GM23338 (cell line): ENCODE measurements at regions not wholly inside any gene's neighbourhood (a gene's known extent, or its start where the extent isn't known, plus 50 kb on each side); places are given as distances from the start of the nearest gene placed in this dataset.

Experiments
- ATAC-seq: fragments of 200-7000 bp; cut with Tn5 transposase; 3 replicates; pipeline ENCODE4 v1.9.1; 2020
- DNase-seq: peaks from one replicate; pipeline ENCODE4 v3.0.0-alpha.2; 2015; ENCODE audit warnings: low spot score
- H2AFZ ChIP-seq: fragments of 200-600 bp; sonication (generic); 2 replicates; pipeline ENCODE4 v1.8.0; 2016; ENCODE audit warnings: antibody characterized with exemption, mild to moderate bottlenecking, moderate library complexity
- H3F3A ChIP-seq: fragments of 200-600 bp; sonication (generic); replicated peaks from 2 replicates; pipeline ENCODE4 v1.8.0; 2017; ENCODE audit warnings: antibody characterized with exemption, mixed run types, low read depth
- H3K27ac ChIP-seq: fragments of 200-600 bp; sonication (generic); 2 replicates; pipeline ENCODE4 v1.6.1; 2016; ENCODE audit warnings: low read depth
- H3K27me3 ChIP-seq: fragments of 200-600 bp; sonication (generic); 2 replicates; pipeline ENCODE4 v1.8.0; 2016; ENCODE audit warnings: mild to moderate bottlenecking, mixed run types, moderate library complexity; ENCODE audit not compliant: insufficient read depth
- H3K36me3 ChIP-seq: fragments of 200-600 bp; sonication (generic); 2 replicates; pipeline ENCODE4 v1.8.0; 2016; ENCODE audit warnings: mild to moderate bottlenecking; ENCODE audit not compliant: insufficient read depth
- H3K4me1 ChIP-seq: fragments of 200-600 bp; sonication (generic); 2 replicates; pipeline ENCODE4 v1.8.0; 2016; ENCODE audit warnings: mild to moderate bottlenecking, moderate library complexity; ENCODE audit not compliant: insufficient read depth
- H3K4me2 ChIP-seq: fragments of 200-600 bp; sonication (generic); 2 replicates; pipeline ENCODE4 v1.7.1; 2017; ENCODE audit warnings: mixed run types
- H3K4me3 ChIP-seq: fragments of 200-600 bp; sonication (generic); 2 replicates; pipeline ENCODE4 v1.6.1; 2016; ENCODE audit warnings: mixed run types
- H3K79me2 ChIP-seq: fragments of 200-600 bp; sonication (generic); replicated peaks from 2 replicates; pipeline ENCODE4 v1.8.0; 2017; ENCODE audit warnings: mild to moderate bottlenecking; ENCODE audit not compliant: insufficient read depth
- H3K9me2 ChIP-seq: fragments of 200-600 bp; sonication (generic); 2 replicates; pipeline ENCODE4 v1.8.0; 2017; ENCODE audit not compliant: insufficient read depth
- H4K20me1 ChIP-seq: fragments of 200-600 bp; sonication (generic); replicated peaks from 2 replicates; pipeline ENCODE4 v1.8.0; 2017; ENCODE audit warnings: mild to moderate bottlenecking; ENCODE audit not compliant: insufficient read depth
- H3K27ac Mint-ChIP-seq: 2 replicates; pipeline ENCODE4 v1.8.0; 2020; ENCODE audit warnings: inconsistent platforms, mild to moderate bottlenecking, moderate library complexity, mixed read lengths
- H3K27me3 Mint-ChIP-seq: 3 replicates; pipeline ENCODE4 v1.8.0; 2022; ENCODE audit warnings: low read depth, mild to moderate bottlenecking, moderate library complexity, mixed read lengths, inconsistent platforms; ENCODE audit not compliant: insufficient read depth, poor library complexity
- H3K36me3 Mint-ChIP-seq: 3 replicates; pipeline ENCODE4 v1.8.0; 2021; ENCODE audit warnings: low read depth, mild to moderate bottlenecking, inconsistent platforms, moderate library complexity, mixed read lengths
- H3K4me1 Mint-ChIP-seq: 3 replicates; pipeline ENCODE4 v1.8.0; 2020; ENCODE audit warnings: mild to moderate bottlenecking, inconsistent platforms, mixed read lengths
- H3K4me3 Mint-ChIP-seq: 3 replicates; pipeline ENCODE4 v1.8.0; 2021; ENCODE audit warnings: moderate library complexity, mild to moderate bottlenecking, inconsistent platforms, mixed read lengths
- H3K9me3 Mint-ChIP-seq: 3 replicates; pipeline ENCODE4 v1.8.0; 2020; ENCODE audit warnings: moderate library complexity, mild to moderate bottlenecking, inconsistent platforms, mixed read lengths
- EZH2 ChIP-seq: fragments of 200-600 bp; sonication (generic); IDR thresholded peaks from one replicate; pipeline ENCODE4 v1.8.0; 2017; ENCODE audit warnings: antibody characterized with exemption, mild to moderate bottlenecking, low read depth; ENCODE audit not compliant: unreplicated experiment
- EZH2phosphoT487 ChIP-seq: fragments of 200-600 bp; sonication (generic); IDR thresholded peaks from one replicate; pipeline ENCODE4 v1.8.1; 2018; ENCODE audit warnings: antibody characterized with exemption; ENCODE audit not compliant: unreplicated experiment
- JUNB ChIP-seq: IDR thresholded peaks from one replicate; pipeline ENCODE4 v1.6.1; 2016; ENCODE audit warnings: antibody characterized with exemption; ENCODE audit not compliant: unreplicated experiment
- NANOG ChIP-seq: IDR thresholded peaks from 2 replicates; pipeline ENCODE4 v1.6.1; 2016; ENCODE audit warnings: antibody characterized with exemption, borderline replicate concordance
- STAT1 ChIP-seq: IDR thresholded peaks from one replicate; pipeline ENCODE4 v1.6.1; 2016; ENCODE audit warnings: antibody characterized with exemption; ENCODE audit not compliant: unreplicated experiment
- ZNF114 ChIP-seq: fragments of 250-450 bp; sonication (Bioruptor Pico); IDR thresholded peaks from 2 replicates; pipeline ENCODE4 v1.5.0; 2020; ENCODE audit warnings: mild to moderate bottlenecking, moderate library complexity
- TF ChIP-seq, protein P1 (sequence below): IDR thresholded peaks from one replicate; pipeline ENCODE4 v1.6.1; 2018; ENCODE audit warnings: antibody characterized with exemption; ENCODE audit not compliant: unreplicated experiment
- TF ChIP-seq, protein P2 (sequence below), 2 experiments: fragments of 200-600 bp in 1 of 2; sonication (generic) in 1 of 2; conservative IDR thresholded peaks; 2 replicates each; pipeline versions ENCODE4 v1.5.1 to v1.6.1; 2016 to 2017; ENCODE audit warnings: antibody characterized with exemption in 2 of 2, low read depth in 2 of 2, mild to moderate bottlenecking in 2 of 2, moderate library complexity in 1 of 2
- TF ChIP-seq, protein P3 (sequence below): fragments of 250-450 bp; sonication (Bioruptor Pico); IDR thresholded peaks from 2 replicates; pipeline ENCODE4 v1.5.0; 2020; ENCODE audit warnings: mild to moderate bottlenecking, moderate library complexity

- no peak for ATAC-seq
- TF ChIP-seq EZH2 (no peak), EZH2phosphoT487 (no peak), ZNF114 (no peak), NANOG (no peak)
- TF ChIP-seq, protein P1, sequence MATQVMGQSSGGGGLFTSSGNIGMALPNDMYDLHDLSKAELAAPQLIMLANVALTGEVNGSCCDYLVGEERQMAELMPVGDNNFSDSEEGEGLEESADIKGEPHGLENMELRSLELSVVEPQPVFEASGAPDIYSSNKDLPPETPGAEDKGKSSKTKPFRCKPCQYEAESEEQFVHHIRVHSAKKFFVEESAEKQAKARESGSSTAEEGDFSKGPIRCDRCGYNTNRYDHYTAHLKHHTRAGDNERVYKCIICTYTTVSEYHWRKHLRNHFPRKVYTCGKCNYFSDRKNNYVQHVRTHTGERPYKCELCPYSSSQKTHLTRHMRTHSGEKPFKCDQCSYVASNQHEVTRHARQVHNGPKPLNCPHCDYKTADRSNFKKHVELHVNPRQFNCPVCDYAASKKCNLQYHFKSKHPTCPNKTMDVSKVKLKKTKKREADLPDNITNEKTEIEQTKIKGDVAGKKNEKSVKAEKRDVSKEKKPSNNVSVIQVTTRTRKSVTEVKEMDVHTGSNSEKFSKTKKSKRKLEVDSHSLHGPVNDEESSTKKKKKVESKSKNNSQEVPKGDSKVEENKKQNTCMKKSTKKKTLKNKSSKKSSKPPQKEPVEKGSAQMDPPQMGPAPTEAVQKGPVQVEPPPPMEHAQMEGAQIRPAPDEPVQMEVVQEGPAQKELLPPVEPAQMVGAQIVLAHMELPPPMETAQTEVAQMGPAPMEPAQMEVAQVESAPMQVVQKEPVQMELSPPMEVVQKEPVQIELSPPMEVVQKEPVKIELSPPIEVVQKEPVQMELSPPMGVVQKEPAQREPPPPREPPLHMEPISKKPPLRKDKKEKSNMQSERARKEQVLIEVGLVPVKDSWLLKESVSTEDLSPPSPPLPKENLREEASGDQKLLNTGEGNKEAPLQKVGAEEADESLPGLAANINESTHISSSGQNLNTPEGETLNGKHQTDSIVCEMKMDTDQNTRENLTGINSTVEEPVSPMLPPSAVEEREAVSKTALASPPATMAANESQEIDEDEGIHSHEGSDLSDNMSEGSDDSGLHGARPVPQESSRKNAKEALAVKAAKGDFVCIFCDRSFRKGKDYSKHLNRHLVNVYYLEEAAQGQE, result no peak
- TF ChIP-seq, protein P2, sequence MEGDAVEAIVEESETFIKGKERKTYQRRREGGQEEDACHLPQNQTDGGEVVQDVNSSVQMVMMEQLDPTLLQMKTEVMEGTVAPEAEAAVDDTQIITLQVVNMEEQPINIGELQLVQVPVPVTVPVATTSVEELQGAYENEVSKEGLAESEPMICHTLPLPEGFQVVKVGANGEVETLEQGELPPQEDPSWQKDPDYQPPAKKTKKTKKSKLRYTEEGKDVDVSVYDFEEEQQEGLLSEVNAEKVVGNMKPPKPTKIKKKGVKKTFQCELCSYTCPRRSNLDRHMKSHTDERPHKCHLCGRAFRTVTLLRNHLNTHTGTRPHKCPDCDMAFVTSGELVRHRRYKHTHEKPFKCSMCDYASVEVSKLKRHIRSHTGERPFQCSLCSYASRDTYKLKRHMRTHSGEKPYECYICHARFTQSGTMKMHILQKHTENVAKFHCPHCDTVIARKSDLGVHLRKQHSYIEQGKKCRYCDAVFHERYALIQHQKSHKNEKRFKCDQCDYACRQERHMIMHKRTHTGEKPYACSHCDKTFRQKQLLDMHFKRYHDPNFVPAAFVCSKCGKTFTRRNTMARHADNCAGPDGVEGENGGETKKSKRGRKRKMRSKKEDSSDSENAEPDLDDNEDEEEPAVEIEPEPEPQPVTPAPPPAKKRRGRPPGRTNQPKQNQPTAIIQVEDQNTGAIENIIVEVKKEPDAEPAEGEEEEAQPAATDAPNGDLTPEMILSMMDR (conservative IDR thresholded peaks at IDR 0.05; ENCODE audit: low read depth in 2 of 2), result no peak
- H3K27ac Mint-ChIP-seq, result no peak overlapping the region; the same call in 1 of the 2 replicates
Measured at GRCh38 chr2:22882643-22883042, 502.3 kb upstream of the KLHL29 start.

GRCh38 chr2:22883054-22883453, 501.9 kb upstream of the KLHL29 start:
- H3K4me1 Mint-ChIP-seq, result peaks cover 40% of the 10 kb centered on the region

More at GRCh38 chr2:22882643-22883042, 502.3 kb upstream of the KLHL29 start:
- no peak for DNase-seq
- Histone ChIP-seq H2AFZ (peak overlapping the region; percentile 86; the same call in 1 of the 2 replicates), H3K9me2 (peaks cover 20% of the 10 kb centered on the region), H3K4me2 (peak overlapping the region; percentile 65; the same call in 1 of the 2 replicates), H3K4me3 (no peak overlapping the region), H3K27ac (peak overlapping the region; percentile 55; the same call in 1 of the 2 replicates), H3K79me2 (no peaks in the 10 kb centered on the region), H3K27me3 (no peaks in the 10 kb centered on the region), H3K4me1 (peaks cover 36% of the 10 kb centered on the region), H3K36me3 (no peaks in the 10 kb centered on the region; the same call in 1 of the 2 replicates), H4K20me1 (no peaks in the 10 kb centered on the region), H3F3A (no peaks in the 10 kb centered on the region; the same call in 1 of the 2 replicates)
- Mint-ChIP-seq H3K4me1 (peaks cover 38% of the 10 kb centered on the region), H3K27me3 (peaks cover 3% of the 10 kb centered on the region), H3K36me3 (peaks cover 14% of the 10 kb centered on the region), H3K4me3 (no peak overlapping the region), H3K9me3 (peaks cover 8% of the 10 kb centered on the region)

More at GRCh38 chr2:22883054-22883453, 501.9 kb upstream of the KLHL29 start:
- DNase-seq, result no peak
- H3K27me3 ChIP-seq, result no peaks in the 10 kb centered on the region
- peak overlapping the region; percentile 55; the same call in 1 of the 2 replicates for H3K27ac ChIP-seq
- TF ChIP-seq STAT1, result no peak
- TF ChIP-seq, protein P3, sequence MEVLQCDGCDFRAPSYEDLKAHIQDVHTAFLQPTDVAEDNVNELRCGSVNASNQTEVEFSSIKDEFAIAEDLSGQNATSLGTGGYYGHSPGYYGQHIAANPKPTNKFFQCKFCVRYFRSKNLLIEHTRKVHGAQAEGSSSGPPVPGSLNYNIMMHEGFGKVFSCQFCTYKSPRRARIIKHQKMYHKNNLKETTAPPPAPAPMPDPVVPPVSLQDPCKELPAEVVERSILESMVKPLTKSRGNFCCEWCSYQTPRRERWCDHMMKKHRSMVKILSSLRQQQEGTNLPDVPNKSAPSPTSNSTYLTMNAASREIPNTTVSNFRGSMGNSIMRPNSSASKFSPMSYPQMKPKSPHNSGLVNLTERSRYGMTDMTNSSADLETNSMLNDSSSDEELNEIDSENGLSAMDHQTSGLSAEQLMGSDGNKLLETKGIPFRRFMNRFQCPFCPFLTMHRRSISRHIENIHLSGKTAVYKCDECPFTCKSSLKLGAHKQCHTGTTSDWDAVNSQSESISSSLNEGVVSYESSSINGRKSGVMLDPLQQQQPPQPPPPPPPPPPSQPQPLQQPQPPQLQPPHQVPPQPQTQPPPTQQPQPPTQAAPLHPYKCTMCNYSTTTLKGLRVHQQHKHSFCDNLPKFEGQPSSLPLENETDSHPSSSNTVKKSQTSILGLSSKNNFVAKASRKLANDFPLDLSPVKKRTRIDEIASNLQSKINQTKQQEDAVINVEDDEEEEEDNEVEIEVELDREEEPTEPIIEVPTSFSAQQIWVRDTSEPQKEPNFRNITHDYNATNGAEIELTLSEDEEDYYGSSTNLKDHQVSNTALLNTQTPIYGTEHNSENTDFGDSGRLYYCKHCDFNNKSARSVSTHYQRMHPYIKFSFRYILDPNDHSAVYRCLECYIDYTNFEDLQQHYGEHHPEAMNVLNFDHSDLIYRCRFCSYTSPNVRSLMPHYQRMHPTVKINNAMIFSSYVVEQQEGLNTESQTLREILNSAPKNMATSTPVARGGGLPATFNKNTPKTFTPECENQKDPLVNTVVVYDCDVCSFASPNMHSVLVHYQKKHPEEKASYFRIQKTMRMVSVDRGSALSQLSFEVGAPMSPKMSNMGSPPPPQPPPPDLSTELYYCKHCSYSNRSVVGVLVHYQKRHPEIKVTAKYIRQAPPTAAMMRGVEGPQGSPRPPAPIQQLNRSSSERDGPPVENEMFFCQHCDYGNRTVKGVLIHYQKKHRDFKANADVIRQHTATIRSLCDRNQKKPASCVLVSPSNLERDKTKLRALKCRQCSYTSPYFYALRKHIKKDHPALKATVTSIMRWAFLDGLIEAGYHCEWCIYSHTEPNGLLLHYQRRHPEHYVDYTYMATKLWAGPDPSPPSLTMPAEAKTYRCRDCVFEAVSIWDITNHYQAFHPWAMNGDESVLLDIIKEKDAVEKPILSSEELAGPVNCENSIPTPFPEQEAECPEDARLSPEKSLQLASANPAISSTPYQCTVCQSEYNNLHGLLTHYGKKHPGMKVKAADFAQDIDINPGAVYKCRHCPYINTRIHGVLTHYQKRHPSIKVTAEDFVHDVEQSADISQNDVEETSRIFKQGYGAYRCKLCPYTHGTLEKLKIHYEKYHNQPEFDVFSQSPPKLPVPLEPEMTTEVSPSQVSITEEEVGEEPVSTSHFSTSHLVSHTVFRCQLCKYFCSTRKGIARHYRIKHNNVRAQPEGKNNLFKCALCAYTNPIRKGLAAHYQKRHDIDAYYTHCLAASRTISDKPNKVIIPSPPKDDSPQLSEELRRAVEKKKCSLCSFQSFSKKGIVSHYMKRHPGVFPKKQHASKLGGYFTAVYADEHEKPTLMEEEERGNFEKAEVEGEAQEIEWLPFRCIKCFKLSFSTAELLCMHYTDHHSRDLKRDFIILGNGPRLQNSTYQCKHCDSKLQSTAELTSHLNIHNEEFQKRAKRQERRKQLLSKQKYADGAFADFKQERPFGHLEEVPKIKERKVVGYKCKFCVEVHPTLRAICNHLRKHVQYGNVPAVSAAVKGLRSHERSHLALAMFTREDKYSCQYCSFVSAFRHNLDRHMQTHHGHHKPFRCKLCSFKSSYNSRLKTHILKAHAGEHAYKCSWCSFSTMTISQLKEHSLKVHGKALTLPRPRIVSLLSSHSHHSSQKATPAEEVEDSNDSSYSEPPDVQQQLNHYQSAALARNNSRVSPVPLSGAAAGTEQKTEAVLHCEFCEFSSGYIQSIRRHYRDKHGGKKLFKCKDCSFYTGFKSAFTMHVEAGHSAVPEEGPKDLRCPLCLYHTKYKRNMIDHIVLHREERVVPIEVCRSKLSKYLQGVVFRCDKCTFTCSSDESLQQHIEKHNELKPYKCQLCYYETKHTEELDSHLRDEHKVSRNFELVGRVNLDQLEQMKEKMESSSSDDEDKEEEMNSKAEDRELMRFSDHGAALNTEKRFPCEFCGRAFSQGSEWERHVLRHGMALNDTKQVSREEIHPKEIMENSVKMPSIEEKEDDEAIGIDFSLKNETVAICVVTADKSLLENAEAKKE (CRISPR knock-in tag), result no peak
- no peak for TF ChIP-seq ZNF114
- TF ChIP-seq JUNB, result no peak
- peaks cover 20% of the 10 kb centered on the region for H3K9me2 ChIP-seq
- no peaks in the 10 kb centered on the region; the same call in 1 of the 2 replicates for H3K36me3 ChIP-seq
- ATAC-seq, result no peak
- no peak overlapping the region for H3K4me3 ChIP-seq
- H3F3A ChIP-seq, result no peaks in the 10 kb centered on the region; the same call in 1 of the 2 replicates
- H3K27ac Mint-ChIP-seq, result peak overlapping the region; percentile 58
- H3K79me2 ChIP-seq, result no peaks in the 10 kb centered on the region
- no peak overlapping the region for H3K4me3 Mint-ChIP-seq
- no peak overlapping the region; the same call in 1 of the 2 replicates for H3K4me2 ChIP-seq
- peaks cover 36% of the 10 kb centered on the region for H3K4me1 ChIP-seq
- peaks cover 14% of the 10 kb centered on the region for H3K36me3 Mint-ChIP-seq
- H2AFZ ChIP-seq, result peak overlapping the region; percentile 86; the same call in 1 of the 2 replicates
- H4K20me1 ChIP-seq, result no peaks in the 10 kb centered on the region
- H3K9me3 Mint-ChIP-seq, result peaks cover 8% of the 10 kb centered on the region
- peaks cover 5% of the 10 kb centered on the region for H3K27me3 Mint-ChIP-seq
